ENCODE measurements at regions not wholly inside any gene's neighbourhood (a gene's known extent, or its start where the extent isn't known, plus 50 kb on each side); places are given as distances from the start of the nearest gene placed in this dataset.
A peak's percentile ranks its signal among the peaks of the same experiment; 100 is the strongest.

DNA sequence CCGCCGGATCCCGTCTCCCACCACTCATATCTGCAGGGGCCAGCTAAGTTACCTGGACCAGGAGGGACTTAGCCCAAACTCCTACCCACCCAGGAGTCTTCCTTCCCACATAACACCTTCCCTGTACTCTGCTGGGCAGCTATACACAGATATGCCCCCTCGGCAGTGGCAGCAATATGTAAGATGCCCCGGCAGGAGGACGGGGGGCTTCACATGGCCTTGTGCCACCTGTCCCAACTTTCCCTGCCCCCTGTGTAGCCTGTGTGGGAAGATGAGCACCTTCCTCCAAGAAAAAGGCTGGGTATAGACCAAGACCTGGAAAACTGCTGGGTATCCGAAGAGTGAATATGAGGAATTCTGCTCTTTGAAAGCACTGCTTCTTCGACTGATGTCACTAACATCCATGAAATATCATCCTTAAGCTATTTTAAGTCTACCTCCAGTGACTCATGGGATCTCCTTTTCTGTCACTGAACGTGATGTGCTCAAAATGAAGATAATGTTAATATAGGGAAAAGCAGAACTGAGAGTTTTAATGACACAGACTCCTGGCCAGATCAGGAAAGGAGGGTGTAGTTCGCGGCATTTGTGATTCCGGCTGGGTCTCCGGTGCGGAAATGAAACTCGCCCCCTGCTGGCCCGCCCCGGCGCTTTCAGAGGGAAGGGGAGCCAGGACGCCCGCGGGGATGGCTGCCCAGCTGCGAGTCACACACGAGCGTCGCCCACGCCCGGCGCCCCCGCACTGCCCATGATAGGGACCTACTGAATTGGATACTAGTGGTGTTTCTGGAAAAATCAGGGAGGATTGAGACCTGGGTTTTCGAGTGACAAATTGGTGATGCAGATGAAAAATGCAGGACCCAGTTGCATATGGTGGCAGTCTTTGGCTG is 256.9 kb upstream of the NFE2L3 start:
- POLR2A ChIA-PET = interaction anchor here (0.5 to 5.2 kb wide), 7 partner anchors 70 to 1052 kb away, joined by 3 to 58 read pairs (median 8); partner anchors contain the start of genes CBX3, HNRNPA2B1 and NFE2L3
- Mint-ChIP-seq H3K9me3 (no peaks in the 10 kb centered on the region), H3K36me3 (ENCODE audit: low read depth) (no peaks in the 10 kb centered on the region), H3K27me3 (peaks cover 38% of the 10 kb centered on the region), H3K27ac (peak overlapping the region; percentile 62), H3K4me1 (peaks cover 32% of the 10 kb centered on the region), H3K4me3 (peak overlapping the region; percentile 75)
- peak; percentile 77 for DNase-seq
- CTCF ChIA-PET = interaction anchor here (0.6 to 7.6 kb wide), 19 partner anchors 11 to 1266 kb away, joined by 3 to 146 read pairs (median 7); partner anchors contain the start of gene HNRNPA2B1
- intact Hi-C loops (cut with micrococcal nuclease) = loop anchor here (1.0 to 5.0 kb wide), 8 partner anchors 56 to 1266 kb away; partner anchors contain the start of genes CBX3, HNRNPA2B1, SKAP2 and SNX10
- ATAC-seq (ENCODE audit: low read depth) = peak; percentile 88
- TF ChIP-seq, protein P1, sequence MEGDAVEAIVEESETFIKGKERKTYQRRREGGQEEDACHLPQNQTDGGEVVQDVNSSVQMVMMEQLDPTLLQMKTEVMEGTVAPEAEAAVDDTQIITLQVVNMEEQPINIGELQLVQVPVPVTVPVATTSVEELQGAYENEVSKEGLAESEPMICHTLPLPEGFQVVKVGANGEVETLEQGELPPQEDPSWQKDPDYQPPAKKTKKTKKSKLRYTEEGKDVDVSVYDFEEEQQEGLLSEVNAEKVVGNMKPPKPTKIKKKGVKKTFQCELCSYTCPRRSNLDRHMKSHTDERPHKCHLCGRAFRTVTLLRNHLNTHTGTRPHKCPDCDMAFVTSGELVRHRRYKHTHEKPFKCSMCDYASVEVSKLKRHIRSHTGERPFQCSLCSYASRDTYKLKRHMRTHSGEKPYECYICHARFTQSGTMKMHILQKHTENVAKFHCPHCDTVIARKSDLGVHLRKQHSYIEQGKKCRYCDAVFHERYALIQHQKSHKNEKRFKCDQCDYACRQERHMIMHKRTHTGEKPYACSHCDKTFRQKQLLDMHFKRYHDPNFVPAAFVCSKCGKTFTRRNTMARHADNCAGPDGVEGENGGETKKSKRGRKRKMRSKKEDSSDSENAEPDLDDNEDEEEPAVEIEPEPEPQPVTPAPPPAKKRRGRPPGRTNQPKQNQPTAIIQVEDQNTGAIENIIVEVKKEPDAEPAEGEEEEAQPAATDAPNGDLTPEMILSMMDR (IDR thresholded peaks at IDR 0.05) = peak; percentile 36

DNA sequence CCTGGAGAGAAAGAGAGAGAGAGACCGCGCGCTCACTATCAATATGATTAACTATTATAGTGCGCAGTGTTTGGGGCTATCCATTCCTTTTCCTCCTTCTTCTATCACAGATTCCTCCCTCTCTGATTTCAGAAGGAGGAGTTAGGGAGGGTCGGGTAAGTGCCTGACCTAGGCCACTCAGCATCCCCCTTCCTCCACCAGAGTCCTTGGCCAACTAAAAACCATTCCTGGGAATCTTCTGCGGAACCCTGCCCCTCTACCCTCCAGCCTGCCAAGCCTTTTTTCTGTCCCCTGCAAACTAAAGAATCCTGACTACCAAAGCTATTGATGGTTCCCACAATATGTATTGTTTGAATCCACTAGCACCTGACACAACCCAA is 256.2 kb upstream of the NFE2L3 start:
- H3K4me1 Mint-ChIP-seq = peaks cover 32% of the 10 kb centered on the region
- TF ChIP-seq, protein P1 (IDR thresholded peaks at IDR 0.05) = no peak
- H3K36me3 Mint-ChIP-seq (ENCODE audit: low read depth) = no peaks in the 10 kb centered on the region
- no peaks in the 10 kb centered on the region for H3K9me3 Mint-ChIP-seq
- CTCF ChIA-PET = interaction anchor here (1.0 to 7.6 kb wide), 14 partner anchors 17 to 479 kb away, joined by 3 to 146 read pairs (median 12); partner anchors contain the start of gene HNRNPA2B1
- DNase-seq (no peak), ATAC-seq (ENCODE audit: low read depth) (no peak)
- POLR2A ChIA-PET = interaction anchor here (0.5 to 5.2 kb wide), 5 partner anchors 69 to 1052 kb away, joined by 3 to 58 read pairs (median 10); partner anchors contain the start of genes CBX3 and HNRNPA2B1
- peak overlapping the region; percentile 75 for H3K4me3 Mint-ChIP-seq
- no peak overlapping the region for H3K27ac Mint-ChIP-seq
- peaks cover 39% of the 10 kb centered on the region for H3K27me3 Mint-ChIP-seq
- intact Hi-C loops (cut with micrococcal nuclease) = loop anchor here (1.0 to 2.0 kb wide), 7 partner anchors 55 to 1266 kb away; partner anchors contain the start of genes CBX3, HNRNPA2B1, SKAP2 and SNX10

DNA sequence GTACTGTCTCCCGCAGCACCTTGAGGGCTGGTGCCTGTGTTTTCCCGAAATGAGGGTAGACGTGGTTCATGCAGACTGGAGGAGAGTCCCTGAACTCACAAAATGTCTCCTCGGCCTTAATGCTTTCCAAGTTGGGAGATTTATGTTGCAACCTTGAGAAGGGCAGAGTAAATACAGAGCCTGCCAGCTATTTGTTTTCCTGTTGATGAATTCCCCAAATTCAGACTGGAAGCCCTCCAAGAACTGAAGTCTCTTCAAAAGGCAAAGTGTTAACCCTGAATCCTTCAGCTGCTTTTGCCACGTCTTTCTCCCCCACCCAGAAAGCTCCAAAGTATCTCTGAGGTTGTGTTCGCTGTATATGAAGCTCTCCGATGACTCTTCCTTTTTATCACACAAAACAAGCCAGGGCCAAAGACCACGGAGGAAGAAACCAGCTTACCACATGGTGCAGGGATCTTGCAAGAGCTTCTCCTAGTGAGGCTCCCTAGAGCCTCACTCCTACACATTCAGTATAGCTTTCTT is 254.7 kb upstream of the NFE2L3 start:
- H3K27me3 Mint-ChIP-seq = peaks cover 37% of the 10 kb centered on the region
- no peak overlapping the region for H3K4me3 Mint-ChIP-seq
- DNase-seq (no peak), ATAC-seq (ENCODE audit: low read depth) (no peak)
- TF ChIP-seq, protein P1 (IDR thresholded peaks at IDR 0.05) = no peak
- no peaks in the 10 kb centered on the region for H3K9me3 Mint-ChIP-seq
- H3K36me3 Mint-ChIP-seq (ENCODE audit: low read depth) = no peaks in the 10 kb centered on the region
- ChIA-PET POLR2A (no interaction called here), CTCF (interaction anchor here (0.8 to 7.6 kb wide), 5 partner anchors 12 to 472 kb away, joined by 3 to 146 read pairs (median 9); no protein-coding TSS in a partner anchor)
- peak overlapping the region; percentile 24 for H3K27ac Mint-ChIP-seq
- intact Hi-C loops (cut with micrococcal nuclease) = no loop called here
- H3K4me1 Mint-ChIP-seq = peaks cover 32% of the 10 kb centered on the region

DNA sequence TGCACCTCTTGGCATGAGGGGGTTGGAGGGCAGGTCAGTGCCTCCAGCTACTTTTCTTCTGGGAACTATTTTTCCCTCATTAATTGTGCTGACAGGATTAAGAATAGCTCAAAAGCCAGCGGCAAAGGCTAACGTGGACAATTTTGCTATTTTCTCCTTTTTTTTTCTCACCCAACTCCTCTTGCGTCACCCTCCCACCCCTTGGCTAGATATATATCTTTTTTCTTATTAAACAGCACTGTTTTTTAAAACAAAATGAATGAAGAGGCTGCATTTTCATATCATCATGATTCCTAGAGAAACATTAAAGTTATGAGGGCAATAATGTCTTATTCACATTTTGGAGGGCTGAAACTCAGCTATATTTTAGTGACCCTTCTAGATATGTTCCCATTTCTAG is 251.8 kb upstream of the NFE2L3 start:
- ATAC-seq (ENCODE audit: low read depth) (no peak), DNase-seq (no peak)
- Mint-ChIP-seq H3K4me3 (no peak overlapping the region), H3K36me3 (ENCODE audit: low read depth) (no peaks in the 10 kb centered on the region), H3K27me3 (peaks cover 36% of the 10 kb centered on the region), H3K9me3 (no peaks in the 10 kb centered on the region), H3K27ac (no peak overlapping the region), H3K4me1 (peaks cover 8% of the 10 kb centered on the region)
- CTCF ChIA-PET = interaction anchor here (3.3 kb wide), 1 partner anchor 470 kb away, joined by 9 read pairs; no protein-coding TSS in a partner anchor
- POLR2A ChIA-PET = no interaction called here
- TF ChIP-seq, protein P1 (IDR thresholded peaks at IDR 0.05) = no peak
- intact Hi-C loops (cut with micrococcal nuclease) = no loop called here
